Loucy (cell line): ENCODE measurements at regions not wholly inside any gene's neighbourhood (a gene's known extent, or its start where the extent isn't known, plus 50 kb on each side); places are given as distances from the start of the nearest gene placed in this dataset.

Experiments
- EZH2phosphoT487 ChIP-seq: fragments of 200-600 bp; IDR thresholded peaks from 2 replicates; pipeline ENCODE4 v1.6.1; 2018; ENCODE audit warnings: antibody characterized with exemption, mild to moderate bottlenecking, moderate library complexity, borderline replicate concordance
- TF ChIP-seq, protein P1 (sequence below): fragments of 200-600 bp; sonication (generic); conservative IDR thresholded peaks from 2 replicates; pipeline ENCODE4 v1.5.1; 2014; ENCODE audit warnings: mild to moderate bottlenecking, antibody characterized with exemption, low read length

DNA sequence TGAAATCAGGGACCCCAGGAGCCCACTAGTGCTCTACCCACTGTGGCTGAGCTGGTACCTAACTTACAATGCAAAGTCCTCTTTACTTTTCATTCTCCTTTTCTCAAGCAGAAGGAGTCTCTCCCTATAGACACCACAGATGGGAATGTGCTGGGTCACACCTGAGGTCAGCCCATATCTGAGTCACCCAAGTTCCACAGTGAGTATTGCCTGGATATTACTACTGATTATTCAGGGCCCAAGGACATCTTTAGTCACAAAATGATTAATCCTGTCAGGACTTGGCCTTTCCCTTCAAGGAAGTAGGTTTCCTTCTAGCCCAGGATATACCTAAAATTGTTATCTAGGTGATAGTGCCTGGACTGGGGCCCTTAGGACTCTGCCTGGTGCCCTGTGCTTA, 1305.2 kb downstream of the SI start:
- TF ChIP-seq, protein P1, sequence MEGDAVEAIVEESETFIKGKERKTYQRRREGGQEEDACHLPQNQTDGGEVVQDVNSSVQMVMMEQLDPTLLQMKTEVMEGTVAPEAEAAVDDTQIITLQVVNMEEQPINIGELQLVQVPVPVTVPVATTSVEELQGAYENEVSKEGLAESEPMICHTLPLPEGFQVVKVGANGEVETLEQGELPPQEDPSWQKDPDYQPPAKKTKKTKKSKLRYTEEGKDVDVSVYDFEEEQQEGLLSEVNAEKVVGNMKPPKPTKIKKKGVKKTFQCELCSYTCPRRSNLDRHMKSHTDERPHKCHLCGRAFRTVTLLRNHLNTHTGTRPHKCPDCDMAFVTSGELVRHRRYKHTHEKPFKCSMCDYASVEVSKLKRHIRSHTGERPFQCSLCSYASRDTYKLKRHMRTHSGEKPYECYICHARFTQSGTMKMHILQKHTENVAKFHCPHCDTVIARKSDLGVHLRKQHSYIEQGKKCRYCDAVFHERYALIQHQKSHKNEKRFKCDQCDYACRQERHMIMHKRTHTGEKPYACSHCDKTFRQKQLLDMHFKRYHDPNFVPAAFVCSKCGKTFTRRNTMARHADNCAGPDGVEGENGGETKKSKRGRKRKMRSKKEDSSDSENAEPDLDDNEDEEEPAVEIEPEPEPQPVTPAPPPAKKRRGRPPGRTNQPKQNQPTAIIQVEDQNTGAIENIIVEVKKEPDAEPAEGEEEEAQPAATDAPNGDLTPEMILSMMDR: no peak
- no peak for TF ChIP-seq EZH2phosphoT487
